A673 (cell line): ENCODE measurements at regions not wholly inside any gene's neighbourhood (a gene's known extent, or its start where the extent isn't known, plus 50 kb on each side); places are given as distances from the start of the nearest gene placed in this dataset.

Experiments used
- EZH2 ChIP-seq: fragments of 200-600 bp; sonication (generic); IDR thresholded peaks from 2 replicates; pipeline ENCODE4 v1.6.1; 2017; ENCODE audit warnings: borderline replicate concordance, low read depth, mild to moderate bottlenecking, mixed read lengths, antibody characterized with exemption, low read length; ENCODE audit not compliant: poor library complexity, severe bottlenecking
- TF ChIP-seq, protein P1 (sequence below): fragments of 300-800, 200-600 bp; sonication (generic); conservative IDR thresholded peaks from 2 replicates; pipeline ENCODE4 v1.5.1; 2017; ENCODE audit warnings: low read depth, mild to moderate bottlenecking, antibody characterized with exemption, low read length, moderate library complexity, mixed read lengths

DNA sequence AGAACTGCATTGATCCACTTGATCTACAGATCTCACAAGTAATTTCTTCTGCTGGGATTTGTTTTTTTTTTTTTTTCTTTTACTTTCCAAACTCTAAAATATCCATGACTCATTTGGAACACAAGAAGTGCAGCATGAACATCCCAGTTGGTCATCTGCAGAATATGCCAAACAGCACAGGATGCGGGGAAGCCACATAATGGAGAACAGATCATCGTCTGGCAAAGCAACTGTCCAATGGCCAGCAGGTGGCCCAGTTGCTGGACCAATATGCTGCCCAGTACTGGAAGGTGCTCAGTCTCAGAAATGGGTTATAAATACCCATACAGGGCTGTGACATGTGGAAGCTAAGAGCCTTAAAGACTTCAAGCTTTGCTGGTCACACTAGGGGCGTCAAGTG lies 221.3 kb upstream of the TAS2R1 start:
- TF ChIP-seq, protein P1, sequence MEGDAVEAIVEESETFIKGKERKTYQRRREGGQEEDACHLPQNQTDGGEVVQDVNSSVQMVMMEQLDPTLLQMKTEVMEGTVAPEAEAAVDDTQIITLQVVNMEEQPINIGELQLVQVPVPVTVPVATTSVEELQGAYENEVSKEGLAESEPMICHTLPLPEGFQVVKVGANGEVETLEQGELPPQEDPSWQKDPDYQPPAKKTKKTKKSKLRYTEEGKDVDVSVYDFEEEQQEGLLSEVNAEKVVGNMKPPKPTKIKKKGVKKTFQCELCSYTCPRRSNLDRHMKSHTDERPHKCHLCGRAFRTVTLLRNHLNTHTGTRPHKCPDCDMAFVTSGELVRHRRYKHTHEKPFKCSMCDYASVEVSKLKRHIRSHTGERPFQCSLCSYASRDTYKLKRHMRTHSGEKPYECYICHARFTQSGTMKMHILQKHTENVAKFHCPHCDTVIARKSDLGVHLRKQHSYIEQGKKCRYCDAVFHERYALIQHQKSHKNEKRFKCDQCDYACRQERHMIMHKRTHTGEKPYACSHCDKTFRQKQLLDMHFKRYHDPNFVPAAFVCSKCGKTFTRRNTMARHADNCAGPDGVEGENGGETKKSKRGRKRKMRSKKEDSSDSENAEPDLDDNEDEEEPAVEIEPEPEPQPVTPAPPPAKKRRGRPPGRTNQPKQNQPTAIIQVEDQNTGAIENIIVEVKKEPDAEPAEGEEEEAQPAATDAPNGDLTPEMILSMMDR, result 0 out of 2 replicates have a peak, but pooled peaks have one; percentile 10
- TF ChIP-seq EZH2, result no peak
